SK-N-SH treated with all-trans-retinoic acid at 6 μM for 48 hours (cell line): ENCODE measurements at regions not wholly inside any gene's neighbourhood (a gene's known extent, or its start where the extent isn't known, plus 50 kb on each side); places are given as distances from the start of the nearest gene placed in this dataset.

Experiments
- ATAC-seq: fragments of 200-7000 bp; cut with Tn5 transposase; 3 replicates; pipeline ENCODE4 v1.9.1; 2020; ENCODE audit warnings: mild to moderate bottlenecking, moderate library complexity
- ARNTL ChIP-seq: fragments of 450-650 bp; formaldehyde crosslinking; IDR thresholded peaks from 2 replicates; pipeline ENCODE4 v1.5.0; 2020; ENCODE audit warnings: low read depth, mild to moderate bottlenecking, moderate library complexity, borderline replicate concordance
- CREB5 ChIP-seq: fragments of 250-450 bp; sonication (Bioruptor Pico); IDR thresholded peaks from 2 replicates; pipeline ENCODE4 v1.5.1; 2020; ENCODE audit warnings: low read depth, mild to moderate bottlenecking, moderate library complexity
- ESRRG ChIP-seq: fragments of 250-450 bp; sonication (Bioruptor Pico); IDR thresholded peaks from 2 replicates; pipeline ENCODE4 v1.6.1; 2021; ENCODE audit warnings: mild to moderate bottlenecking
- GLIS3 ChIP-seq: fragments of 250-450 bp; sonication (Bioruptor Pico); IDR thresholded peaks from 2 replicates; pipeline ENCODE4 v1.5.0; 2020; ENCODE audit warnings: mild to moderate bottlenecking, moderate library complexity
- OSR1 ChIP-seq: fragments of 250-450 bp; sonication (Bioruptor Pico); IDR thresholded peaks from 2 replicates; pipeline ENCODE4 v1.8.0; 2022; ENCODE audit warnings: moderate library complexity, mild to moderate bottlenecking, inconsistent platforms
- PATZ1 ChIP-seq: fragments of 250-450 bp; sonication (Bioruptor Pico); IDR thresholded peaks from 2 replicates; pipeline ENCODE4 v1.8.0; 2020; ENCODE audit warnings: mild to moderate bottlenecking, moderate library complexity, borderline replicate concordance
- POU6F1 ChIP-seq: fragments of 250-450 bp; sonication (Bioruptor Pico); IDR thresholded peaks from 2 replicates; pipeline ENCODE4 v1.8.0; 2021; ENCODE audit warnings: low read depth, mild to moderate bottlenecking, moderate library complexity, borderline replicate concordance
- PPARA ChIP-seq: fragments of 250-450 bp; sonication (Bioruptor Pico); IDR thresholded peaks from 2 replicates; pipeline ENCODE4 v1.5.0; 2020; ENCODE audit warnings: mild to moderate bottlenecking, borderline replicate concordance
- SNAI2 ChIP-seq: fragments of 250-450 bp; sonication (Bioruptor Pico); IDR thresholded peaks from 2 replicates; pipeline ENCODE4 v1.5.0; 2020; ENCODE audit warnings: mild to moderate bottlenecking, moderate library complexity
- TCF4 ChIP-seq: fragments of 250-450 bp; sonication (Bioruptor Pico); IDR thresholded peaks from 2 replicates; pipeline ENCODE4 v1.8.0; 2021; ENCODE audit warnings: mild to moderate bottlenecking, moderate library complexity, borderline replicate concordance
- TOX ChIP-seq: fragments of 250-450 bp; sonication (Bioruptor Pico); IDR thresholded peaks from 2 replicates; pipeline ENCODE4 v1.8.0; 2021; ENCODE audit warnings: mild to moderate bottlenecking, moderate library complexity, borderline replicate concordance
- ZC3H10 ChIP-seq: fragments of 250-450 bp; sonication (Bioruptor Pico); IDR thresholded peaks from 2 replicates; pipeline ENCODE4 v1.5.1; 2021; ENCODE audit warnings: mild to moderate bottlenecking, moderate library complexity
- ZFP3 ChIP-seq: fragments of 250-450 bp; sonication (Bioruptor Pico); IDR thresholded peaks from 2 replicates; pipeline ENCODE4 v1.5.0; 2020; ENCODE audit warnings: mild to moderate bottlenecking, moderate library complexity
- ZFP30 ChIP-seq: fragments of 450-650 bp; formaldehyde crosslinking; IDR thresholded peaks from 2 replicates; pipeline ENCODE4 v1.5.0; 2022; ENCODE audit warnings: mild to moderate bottlenecking, moderate library complexity
- ZNF565 ChIP-seq: fragments of 450-650 bp; formaldehyde crosslinking; conservative IDR thresholded peaks from 2 replicates; pipeline ENCODE4 v1.5.0; 2020; ENCODE audit warnings: low read depth, mild to moderate bottlenecking, moderate library complexity
- ZNF70 ChIP-seq: fragments of 450-650 bp; formaldehyde crosslinking; IDR thresholded peaks from 2 replicates; pipeline ENCODE4 v1.5.0; 2020; ENCODE audit warnings: mild to moderate bottlenecking, moderate library complexity
- TF ChIP-seq, protein P1 (sequence below): fragments of 250-450 bp; sonication (Bioruptor Pico); IDR thresholded peaks from 2 replicates; pipeline ENCODE4 v1.5.0; 2020; ENCODE audit warnings: mild to moderate bottlenecking, moderate library complexity
- TF ChIP-seq, protein P2 (sequence below): fragments of 250-450 bp; sonication (Bioruptor Pico); IDR thresholded peaks from 2 replicates; pipeline ENCODE4 v1.5.1; 2021; ENCODE audit warnings: mild to moderate bottlenecking, moderate library complexity

GRCh38 chr18:11437046-11437445 lies 172.3 kb upstream of the SLC35G4 start:
- ATAC-seq = no peak
- TF ChIP-seq ESRRG (no peak), ZNF70 (CRISPR knock-in tag) (no peak), POU6F1 (CRISPR knock-in tag) (no peak), ZFP30 (CRISPR knock-in tag) (no peak), ZNF565 (CRISPR knock-in tag) (no peak), TOX (CRISPR knock-in tag) (no peak), ZC3H10 (no peak), ZFP3 (CRISPR knock-in tag) (no peak), ARNTL (CRISPR knock-in tag) (no peak), PATZ1 (CRISPR knock-in tag) (no peak), GLIS3 (no peak), SNAI2 (CRISPR knock-in tag) (no peak), TCF4 (CRISPR knock-in tag) (no peak), PPARA (no peak)
- TF ChIP-seq, protein P1, sequence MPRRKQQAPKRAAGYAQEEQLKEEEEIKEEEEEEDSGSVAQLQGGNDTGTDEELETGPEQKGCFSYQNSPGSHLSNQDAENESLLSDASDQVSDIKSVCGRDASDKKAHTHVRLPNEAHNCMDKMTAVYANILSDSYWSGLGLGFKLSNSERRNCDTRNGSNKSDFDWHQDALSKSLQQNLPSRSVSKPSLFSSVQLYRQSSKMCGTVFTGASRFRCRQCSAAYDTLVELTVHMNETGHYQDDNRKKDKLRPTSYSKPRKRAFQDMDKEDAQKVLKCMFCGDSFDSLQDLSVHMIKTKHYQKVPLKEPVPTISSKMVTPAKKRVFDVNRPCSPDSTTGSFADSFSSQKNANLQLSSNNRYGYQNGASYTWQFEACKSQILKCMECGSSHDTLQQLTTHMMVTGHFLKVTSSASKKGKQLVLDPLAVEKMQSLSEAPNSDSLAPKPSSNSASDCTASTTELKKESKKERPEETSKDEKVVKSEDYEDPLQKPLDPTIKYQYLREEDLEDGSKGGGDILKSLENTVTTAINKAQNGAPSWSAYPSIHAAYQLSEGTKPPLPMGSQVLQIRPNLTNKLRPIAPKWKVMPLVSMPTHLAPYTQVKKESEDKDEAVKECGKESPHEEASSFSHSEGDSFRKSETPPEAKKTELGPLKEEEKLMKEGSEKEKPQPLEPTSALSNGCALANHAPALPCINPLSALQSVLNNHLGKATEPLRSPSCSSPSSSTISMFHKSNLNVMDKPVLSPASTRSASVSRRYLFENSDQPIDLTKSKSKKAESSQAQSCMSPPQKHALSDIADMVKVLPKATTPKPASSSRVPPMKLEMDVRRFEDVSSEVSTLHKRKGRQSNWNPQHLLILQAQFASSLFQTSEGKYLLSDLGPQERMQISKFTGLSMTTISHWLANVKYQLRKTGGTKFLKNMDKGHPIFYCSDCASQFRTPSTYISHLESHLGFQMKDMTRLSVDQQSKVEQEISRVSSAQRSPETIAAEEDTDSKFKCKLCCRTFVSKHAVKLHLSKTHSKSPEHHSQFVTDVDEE (CRISPR knock-in tag) = no peak

GRCh38 chr18:11432360-11432811 lies 177.0 kb upstream of the SLC35G4 start:
- TF ChIP-seq CREB5 (CRISPR knock-in tag) (no peak), ZNF565 (CRISPR knock-in tag) (no peak), OSR1 (CRISPR knock-in tag) (no peak), TCF4 (CRISPR knock-in tag) (no peak), SNAI2 (CRISPR knock-in tag) (no peak)
- TF ChIP-seq, all 23 proteins: peak for 0
- no peak for ATAC-seq

DNA sequence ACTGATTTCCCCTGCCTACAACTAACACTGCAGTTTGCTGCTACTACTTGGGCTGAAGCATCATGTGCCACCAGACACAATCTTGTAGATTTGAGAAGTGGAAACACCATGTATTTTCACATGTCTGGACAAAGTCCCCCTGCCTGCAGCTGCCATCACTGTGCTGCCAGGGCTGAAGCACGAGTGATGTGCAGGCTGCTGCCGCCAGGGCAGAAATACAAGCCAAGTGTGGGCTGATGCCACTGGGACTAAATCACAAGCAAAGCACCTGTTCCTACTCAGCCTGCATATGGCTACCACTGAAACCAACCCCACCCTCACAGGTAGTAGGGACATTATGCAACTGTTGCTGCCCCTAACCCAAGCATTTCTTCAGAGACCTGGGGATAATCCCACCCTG lies 179.5 kb upstream of the SLC35G4 start:
- ATAC-seq = no peak

More for the DNA sequence above, 179.5 kb upstream of the SLC35G4 start:
- TF ChIP-seq TOX (CRISPR knock-in tag) = no peak
- no peak for TF ChIP-seq TCF4 (CRISPR knock-in tag)
- TF ChIP-seq, protein P2, sequence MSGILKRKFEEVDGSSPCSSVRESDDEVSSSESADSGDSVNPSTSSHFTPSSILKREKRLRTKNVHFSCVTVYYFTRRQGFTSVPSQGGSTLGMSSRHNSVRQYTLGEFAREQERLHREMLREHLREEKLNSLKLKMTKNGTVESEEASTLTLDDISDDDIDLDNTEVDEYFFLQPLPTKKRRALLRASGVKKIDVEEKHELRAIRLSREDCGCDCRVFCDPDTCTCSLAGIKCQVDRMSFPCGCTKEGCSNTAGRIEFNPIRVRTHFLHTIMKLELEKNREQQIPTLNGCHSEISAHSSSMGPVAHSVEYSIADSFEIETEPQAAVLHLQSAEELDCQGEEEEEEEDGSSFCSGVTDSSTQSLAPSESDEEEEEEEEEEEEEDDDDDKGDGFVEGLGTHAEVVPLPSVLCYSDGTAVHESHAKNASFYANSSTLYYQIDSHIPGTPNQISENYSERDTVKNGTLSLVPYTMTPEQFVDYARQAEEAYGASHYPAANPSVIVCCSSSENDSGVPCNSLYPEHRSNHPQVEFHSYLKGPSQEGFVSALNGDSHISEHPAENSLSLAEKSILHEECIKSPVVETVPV (CRISPR knock-in tag) = no peak
- no peak for TF ChIP-seq ZC3H10
- TF ChIP-seq PPARA = no peak
- TF ChIP-seq, protein P1 (CRISPR knock-in tag) = no peak
- TF ChIP-seq ZFP30 (CRISPR knock-in tag) = no peak
- no peak for TF ChIP-seq POU6F1 (CRISPR knock-in tag)
- TF ChIP-seq GLIS3 = no peak
- TF ChIP-seq SNAI2 (CRISPR knock-in tag) = no peak
- no peak for TF ChIP-seq ESRRG
